CD4-positive, alpha-beta memory T cell (primary cell): ENCODE measurements at regions not wholly inside any gene's neighbourhood (a gene's known extent, or its start where the extent isn't known, plus 50 kb on each side); places are given as distances from the start of the nearest gene placed in this dataset.

Experiments
- CTCF ChIA-PET: fragments of 350-600 bp; sonication (Branson Sonifier 250); formaldehyde crosslinking; loops from one replicate; lab custom pipeline; 2021; ENCODE audit warnings: inconsistent platforms; ENCODE audit not compliant: partially characterized antibody; lab: Charles Lee
- POLR2A ChIA-PET: fragments of 350-600 bp; sonication (Branson Sonifier 250); formaldehyde crosslinking; loops from one replicate; lab custom pipeline; 2021; ENCODE audit not compliant: partially characterized antibody; lab: Charles Lee
- DNase-seq, 5 donors: peaks; one replicate each; pipeline versions ENCODE4 v3.0.0 to v3.0.0-alpha.2; 2020 to 2022; ENCODE audit warnings: mixed read lengths in 1 of 5
- H3K27ac ChIP-seq: one replicate; pipeline ENCODE4 v1.7.0; 2013; ENCODE audit warnings: low read depth, low read length
- H3K27me3 ChIP-seq: 2 replicates; pipeline ENCODE4 v1.7.0; 2013; ENCODE audit warnings: mild to moderate bottlenecking, low read length, moderate library complexity; ENCODE audit not compliant: insufficient read depth
- H3K36me3 ChIP-seq: 2 replicates; pipeline ENCODE4 v1.7.0; 2013; ENCODE audit warnings: mild to moderate bottlenecking, low read length, moderate library complexity; ENCODE audit not compliant: insufficient read depth
- H3K4me1 ChIP-seq: 2 replicates; pipeline ENCODE4 v1.7.0; 2013; ENCODE audit warnings: mild to moderate bottlenecking, low read length, moderate library complexity; ENCODE audit not compliant: insufficient read depth
- H3K4me3 ChIP-seq, 2 donors: one replicate each; pipeline ENCODE4 v1.7.0; 2013; ENCODE audit warnings: low read length in 2 of 2, mild to moderate bottlenecking in 1 of 2
- H3K9me3 ChIP-seq, 2 donors: one replicate each; pipeline ENCODE4 v1.7.0; 2013; ENCODE audit warnings: low read length in 2 of 2, control low read depth in 1 of 2; ENCODE audit not compliant: control insufficient read depth in 1 of 2
- H3K27ac Mint-ChIP-seq, 7 donors: one replicate each; pipeline ENCODE4 v1.8.0; 2020 to 2021; ENCODE audit warnings: mixed read lengths in 7 of 7, mild to moderate bottlenecking in 6 of 7, inconsistent platforms in 3 of 7, moderate library complexity in 3 of 7
- H3K27me3 Mint-ChIP-seq, 2 donors: one replicate each; pipeline ENCODE4 v1.8.0; 2020 to 2021; ENCODE audit warnings: mixed read lengths in 2 of 2
- H3K36me3 Mint-ChIP-seq, 2 donors: one replicate each; pipeline ENCODE4 v1.8.0; 2020 to 2021; ENCODE audit warnings: mixed read lengths in 2 of 2, inconsistent platforms in 1 of 2, mild to moderate bottlenecking in 1 of 2
- H3K4me1 Mint-ChIP-seq, 4 donors: one replicate each; pipeline ENCODE4 v1.8.0; 2020 to 2021; ENCODE audit warnings: mixed read lengths in 4 of 4, mild to moderate bottlenecking in 1 of 4
- H3K4me3 Mint-ChIP-seq, 8 donors: one replicate each; pipeline ENCODE4 v1.8.0; 2020 to 2021; ENCODE audit warnings: mixed read lengths in 8 of 8, mild to moderate bottlenecking in 7 of 8, moderate library complexity in 6 of 8, inconsistent platforms in 3 of 8
- H3K9me3 Mint-ChIP-seq, 8 donors: one replicate each; pipeline ENCODE4 v1.8.0; 2020 to 2021; ENCODE audit warnings: mixed read lengths in 8 of 8, mild to moderate bottlenecking in 5 of 8, inconsistent platforms in 3 of 8, moderate library complexity in 1 of 8
- intact Hi-C: fragments of 100-400 bp; cut with micrococcal nuclease; formaldehyde crosslinking; loops from one replicate; pipeline ENCODE4 v1.15.1; 2023

GRCh38 chr13:34308725-34309124 lies 490.8 kb downstream of the RFC3 start:
- H3K4me3 Mint-ChIP-seq = no peak overlapping the region
- Histone ChIP-seq H3K4me3 (no peak overlapping the region), H3K36me3 (no peaks in the 10 kb centered on the region), H3K27ac (no peak overlapping the region), H3K9me3 (no peaks in the 10 kb centered on the region), H3K27me3 (no peaks in the 10 kb centered on the region), H3K4me1 (no peaks in the 10 kb centered on the region)
- peaks cover 0 to 1% of the 10 kb centered on the region in 2 donors for H3K27me3 Mint-ChIP-seq
- intact Hi-C loops = no loop called here
- peaks cover 0 to 8% (median 2%) of the 10 kb centered on the region in 8 donors for H3K9me3 Mint-ChIP-seq
- H3K4me1 Mint-ChIP-seq = no peaks in the 10 kb centered on the region
- DNase-seq = no peak
- ChIA-PET CTCF (no interaction called here), POLR2A (no interaction called here)
- H3K36me3 Mint-ChIP-seq = no peaks in the 10 kb centered on the region
- H3K27ac Mint-ChIP-seq = no peak overlapping the region

GRCh38 chr13:34310539-34310938 lies 492.6 kb downstream of the RFC3 start:
- ChIA-PET POLR2A (no interaction called here), CTCF (no interaction called here)
- DNase-seq = no peak
- Histone ChIP-seq H3K27me3 (no peaks in the 10 kb centered on the region), H3K4me3 (no peak overlapping the region), H3K9me3 (no peaks in the 10 kb centered on the region), H3K36me3 (no peaks in the 10 kb centered on the region), H3K4me1 (no peaks in the 10 kb centered on the region), H3K27ac (no peak overlapping the region)
- Mint-ChIP-seq H3K4me3 (no peak overlapping the region), H3K27ac (no peak overlapping the region), H3K36me3 (no peaks in the 10 kb centered on the region), H3K4me1 (no peaks in the 10 kb centered on the region), H3K27me3 (peaks cover 0 to 1% of the 10 kb centered on the region in 2 donors), H3K9me3 (peaks cover 0 to 4% (median 2%) of the 10 kb centered on the region in 8 donors)
- intact Hi-C loops = no loop called here

- Histone ChIP-seq H3K27me3 (no peaks in the 10 kb centered on the region), H3K36me3 (no peaks in the 10 kb centered on the region), H3K9me3 (no peaks in the 10 kb centered on the region), H3K4me1 (no peaks in the 10 kb centered on the region), H3K4me3 (no peak overlapping the region), H3K27ac (no peak overlapping the region)
- Mint-ChIP-seq H3K9me3 (peaks cover 0 to 6% (median under 1%) of the 10 kb centered on the region in 8 donors), H3K4me1 (no peaks in the 10 kb centered on the region), H3K27me3 (peaks cover 0 to 1% of the 10 kb centered on the region in 2 donors), H3K4me3 (no peak overlapping the region), H3K27ac (no peak overlapping the region), H3K36me3 (no peaks in the 10 kb centered on the region)
- no peak for DNase-seq
- intact Hi-C loops = no loop called here
- ChIA-PET POLR2A (no interaction called here), CTCF (no interaction called here)
Measured at GRCh38 chr13:34311251-34311650, 493.3 kb downstream of the RFC3 start.

GRCh38 chr13:34312578-34312977 lies 494.6 kb downstream of the RFC3 start:
- no peak overlapping the region for H3K27ac ChIP-seq
- H3K4me1 Mint-ChIP-seq = no peaks in the 10 kb centered on the region
- H3K36me3 ChIP-seq = no peaks in the 10 kb centered on the region
- no peaks in the 10 kb centered on the region for H3K27me3 ChIP-seq
- peaks cover 0 to 8% (median 2%) of the 10 kb centered on the region in 8 donors for H3K9me3 Mint-ChIP-seq
- no peak overlapping the region for H3K27ac Mint-ChIP-seq
- H3K9me3 ChIP-seq = no peaks in the 10 kb centered on the region
- no peaks in the 10 kb centered on the region for H3K4me1 ChIP-seq
- H3K4me3 Mint-ChIP-seq = no peak overlapping the region
- H3K36me3 Mint-ChIP-seq = no peaks in the 10 kb centered on the region
- no peak for DNase-seq
- no peak overlapping the region for H3K4me3 ChIP-seq
- ChIA-PET CTCF (no interaction called here), POLR2A (no interaction called here)
- intact Hi-C loops = no loop called here
- H3K27me3 Mint-ChIP-seq = peaks cover 0 to 1% of the 10 kb centered on the region in 2 donors

GRCh38 chr13:34320084-34320483 lies 502.1 kb downstream of the RFC3 start:
- H3K4me1 ChIP-seq = no peaks in the 10 kb centered on the region
- no peak overlapping the region for H3K27ac ChIP-seq
- no peaks in the 10 kb centered on the region for H3K36me3 ChIP-seq
- no peak overlapping the region for H3K4me3 ChIP-seq
- no peaks in the 10 kb centered on the region for H3K4me1 Mint-ChIP-seq
- H3K27me3 ChIP-seq = no peaks in the 10 kb centered on the region
- H3K27me3 Mint-ChIP-seq = no peaks in the 10 kb centered on the region
- peaks cover 0 to 5% (median 0%) of the 10 kb centered on the region in 8 donors for H3K9me3 Mint-ChIP-seq
- H3K4me3 Mint-ChIP-seq = no peak overlapping the region
- ChIA-PET CTCF (no interaction called here), POLR2A (no interaction called here)
- intact Hi-C loops = no loop called here
- no peaks in the 10 kb centered on the region for H3K36me3 Mint-ChIP-seq
- H3K27ac Mint-ChIP-seq = no peak overlapping the region
- no peak for DNase-seq
- H3K9me3 ChIP-seq = no peaks in the 10 kb centered on the region

GRCh38 chr13:34322014-34322742 lies 504.2 kb downstream of the RFC3 start:
- Histone ChIP-seq H3K27me3 (no peaks in the 10 kb centered on the region), H3K27ac (no peak overlapping the region), H3K9me3 (no peaks in the 10 kb centered on the region), H3K36me3 (no peaks in the 10 kb centered on the region), H3K4me3 (no peak overlapping the region), H3K4me1 (no peaks in the 10 kb centered on the region)
- Mint-ChIP-seq H3K4me1 (no peaks in the 10 kb centered on the region), H3K9me3 (peaks cover 0 to 4% (median 0%) of the 10 kb centered on the region in 8 donors), H3K4me3 (no peak overlapping the region), H3K27ac (no peak overlapping the region), H3K36me3 (no peaks in the 10 kb centered on the region), H3K27me3 (no peaks in the 10 kb centered on the region)
- intact Hi-C loops = no loop called here
- CTCF ChIA-PET = no interaction called here
- no peak for DNase-seq
- POLR2A ChIA-PET = no interaction called here

GRCh38 chr13:34322743-34323074 lies 504.8 kb downstream of the RFC3 start:
- POLR2A ChIA-PET = no interaction called here
- intact Hi-C loops = no loop called here
- Histone ChIP-seq H3K27me3 (no peaks in the 10 kb centered on the region), H3K4me3 (no peak overlapping the region), H3K4me1 (no peaks in the 10 kb centered on the region), H3K9me3 (no peaks in the 10 kb centered on the region), H3K36me3 (no peaks in the 10 kb centered on the region), H3K27ac (no peak overlapping the region)
- CTCF ChIA-PET = no interaction called here
- Mint-ChIP-seq H3K4me3 (no peak overlapping the region), H3K36me3 (no peaks in the 10 kb centered on the region), H3K27ac (no peak overlapping the region), H3K9me3 (peaks cover 0 to 4% (median 3%) of the 10 kb centered on the region in 8 donors), H3K4me1 (no peaks in the 10 kb centered on the region), H3K27me3 (no peaks in the 10 kb centered on the region)
- no peak for DNase-seq
